HepG2 (cell line): ENCODE measurements at regions not wholly inside any gene's neighbourhood (a gene's known extent, or its start where the extent isn't known, plus 50 kb on each side); places are given as distances from the start of the nearest gene placed in this dataset.

ENCODE experiments used
- AKAP8 ChIP-seq: sonication (generic); formaldehyde crosslinking; IDR thresholded peaks from 2 replicates; pipeline ENCODE4 v1.5.1; 2020; ENCODE audit warnings: mild to moderate bottlenecking, missing genetic modification reagents
- CTCF ChIP-seq: sonication (generic); formaldehyde crosslinking; IDR thresholded peaks from 2 replicates; pipeline ENCODE4 v1.5.0; 2020; ENCODE audit warnings: mild to moderate bottlenecking, missing genetic modification reagents, moderate library complexity
- ELK4 ChIP-seq: sonication (generic); formaldehyde crosslinking; IDR thresholded peaks from 2 replicates; pipeline ENCODE4 v1.9.0; 2021; ENCODE audit warnings: missing genetic modification reagents, borderline replicate concordance
- POLR2AphosphoS5 ChIP-seq: IDR thresholded peaks from 2 replicates; pipeline ENCODE4 v1.6.1; 2012; ENCODE audit warnings: low read depth, low read length
- ZNF142 ChIP-seq: sonication (generic); formaldehyde crosslinking; IDR thresholded peaks from 2 replicates; pipeline ENCODE4 v1.4.0; 2020; ENCODE audit warnings: missing genetic modification reagents
- ZNF224 ChIP-seq: sonication (generic); formaldehyde crosslinking; IDR thresholded peaks from 2 replicates; pipeline ENCODE4 v1.5.0; 2020; ENCODE audit warnings: mild to moderate bottlenecking, missing genetic modification reagents

GRCh38 chr14:84885061-84885460, 644.9 kb upstream of the FLRT2 start:
- no peak for TF ChIP-seq POLR2AphosphoS5
- no peak for TF ChIP-seq CTCF (CRISPR knock-in tag)
- no peak for TF ChIP-seq ELK4
- TF ChIP-seq ZNF142 (CRISPR knock-in tag), result no peak
- no peak for TF ChIP-seq AKAP8
- TF ChIP-seq ZNF224 (CRISPR knock-in tag), result no peak
